Activated B cell treated with CpG ODN at 0.5 μM for 24 hours (primary cell): ENCODE measurements at regions not wholly inside any gene's neighbourhood (a gene's known extent, or its start where the extent isn't known, plus 50 kb on each side); places are given as distances from the start of the nearest gene placed in this dataset.
A peak's percentile ranks its signal among the peaks of the same experiment; 100 is the strongest.

Experiments
- ATAC-seq: fragments of 200-7000 bp; cut with Tn5 transposase; one replicate; pipeline ENCODE4 v1.10.0; 2021; ENCODE audit warnings: low read depth, mild to moderate bottlenecking, moderate library complexity
- CTCF ChIA-PET: fragments of 350-600 bp; sonication (Branson Sonifier 250); formaldehyde crosslinking; loops from one replicate; lab custom pipeline; 2021; ENCODE audit warnings: antibody characterized with exemption; lab: Charles Lee
- POLR2A ChIA-PET: fragments of 350-600 bp; sonication (Branson Sonifier 250); formaldehyde crosslinking; loops from one replicate; lab custom pipeline; 2021; ENCODE audit warnings: antibody characterized with exemption; lab: Charles Lee
- DNase-seq: peaks from one replicate; pipeline ENCODE4 v3.0.0; 2022
- H3K27ac Mint-ChIP-seq: one replicate; pipeline ENCODE4 v1.8.0; 2020; ENCODE audit warnings: mixed read lengths
- H3K27me3 Mint-ChIP-seq: one replicate; pipeline ENCODE4 v1.8.0; 2021; ENCODE audit warnings: mixed read lengths
- H3K36me3 Mint-ChIP-seq: one replicate; pipeline ENCODE4 v1.8.0; 2021; ENCODE audit warnings: low read depth, mixed read lengths
- H3K4me1 Mint-ChIP-seq: one replicate; pipeline ENCODE4 v1.8.0; 2021; ENCODE audit warnings: mixed read lengths
- H3K4me3 Mint-ChIP-seq: one replicate; pipeline ENCODE4 v1.8.0; 2020; ENCODE audit warnings: mild to moderate bottlenecking, mixed read lengths
- H3K9me3 Mint-ChIP-seq: one replicate; pipeline ENCODE4 v1.8.0; 2020; ENCODE audit warnings: mixed read lengths
- intact Hi-C: fragments of 100-400 bp; cut with micrococcal nuclease; formaldehyde crosslinking; loops from one replicate; pipeline ENCODE4 v1.15.1; 2024
- TF ChIP-seq, protein P1 (sequence below): fragments of 200-600 bp; IDR thresholded peaks from one replicate; pipeline ENCODE4 v1.8.0; 2022; ENCODE audit warnings: antibody characterized with exemption, mild to moderate bottlenecking

DNA sequence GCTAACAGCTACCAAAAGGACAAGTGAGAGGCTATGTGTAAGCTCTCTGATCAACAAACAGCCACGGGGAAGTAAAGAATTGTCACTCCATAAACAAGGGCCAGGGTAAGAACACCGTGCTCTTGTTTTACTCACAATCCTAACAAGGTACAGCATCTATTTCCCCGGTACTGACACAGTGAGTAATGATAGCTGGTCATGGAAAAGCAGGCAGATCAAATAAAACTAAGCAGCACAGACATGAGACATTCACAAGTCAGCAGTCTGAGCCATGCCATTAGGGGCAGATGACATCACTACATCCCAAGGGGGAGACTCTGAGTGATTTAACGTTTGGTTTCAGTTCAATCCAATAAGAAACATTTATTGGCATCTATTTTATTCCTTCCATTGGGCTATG is 54.4 kb downstream of the ARL6IP4 start:
- ATAC-seq, result peak; percentile 49
- ChIA-PET CTCF (no interaction called here), POLR2A (interaction anchor here (0.6 kb wide), 1 partner anchor 40 kb away, joined by 5 read pairs; no protein-coding TSS in a partner anchor)
- Mint-ChIP-seq H3K9me3 (no peaks in the 10 kb centered on the region), H3K4me3 (no peak overlapping the region), H3K27ac (no peak overlapping the region), H3K36me3 (peaks cover 6% of the 10 kb centered on the region), H3K4me1 (peaks cover 18% of the 10 kb centered on the region), H3K27me3 (no peaks in the 10 kb centered on the region)
- intact Hi-C loops, result no loop called here
- TF ChIP-seq, protein P1, sequence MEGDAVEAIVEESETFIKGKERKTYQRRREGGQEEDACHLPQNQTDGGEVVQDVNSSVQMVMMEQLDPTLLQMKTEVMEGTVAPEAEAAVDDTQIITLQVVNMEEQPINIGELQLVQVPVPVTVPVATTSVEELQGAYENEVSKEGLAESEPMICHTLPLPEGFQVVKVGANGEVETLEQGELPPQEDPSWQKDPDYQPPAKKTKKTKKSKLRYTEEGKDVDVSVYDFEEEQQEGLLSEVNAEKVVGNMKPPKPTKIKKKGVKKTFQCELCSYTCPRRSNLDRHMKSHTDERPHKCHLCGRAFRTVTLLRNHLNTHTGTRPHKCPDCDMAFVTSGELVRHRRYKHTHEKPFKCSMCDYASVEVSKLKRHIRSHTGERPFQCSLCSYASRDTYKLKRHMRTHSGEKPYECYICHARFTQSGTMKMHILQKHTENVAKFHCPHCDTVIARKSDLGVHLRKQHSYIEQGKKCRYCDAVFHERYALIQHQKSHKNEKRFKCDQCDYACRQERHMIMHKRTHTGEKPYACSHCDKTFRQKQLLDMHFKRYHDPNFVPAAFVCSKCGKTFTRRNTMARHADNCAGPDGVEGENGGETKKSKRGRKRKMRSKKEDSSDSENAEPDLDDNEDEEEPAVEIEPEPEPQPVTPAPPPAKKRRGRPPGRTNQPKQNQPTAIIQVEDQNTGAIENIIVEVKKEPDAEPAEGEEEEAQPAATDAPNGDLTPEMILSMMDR, result no peak
- no peak for DNase-seq

DNA sequence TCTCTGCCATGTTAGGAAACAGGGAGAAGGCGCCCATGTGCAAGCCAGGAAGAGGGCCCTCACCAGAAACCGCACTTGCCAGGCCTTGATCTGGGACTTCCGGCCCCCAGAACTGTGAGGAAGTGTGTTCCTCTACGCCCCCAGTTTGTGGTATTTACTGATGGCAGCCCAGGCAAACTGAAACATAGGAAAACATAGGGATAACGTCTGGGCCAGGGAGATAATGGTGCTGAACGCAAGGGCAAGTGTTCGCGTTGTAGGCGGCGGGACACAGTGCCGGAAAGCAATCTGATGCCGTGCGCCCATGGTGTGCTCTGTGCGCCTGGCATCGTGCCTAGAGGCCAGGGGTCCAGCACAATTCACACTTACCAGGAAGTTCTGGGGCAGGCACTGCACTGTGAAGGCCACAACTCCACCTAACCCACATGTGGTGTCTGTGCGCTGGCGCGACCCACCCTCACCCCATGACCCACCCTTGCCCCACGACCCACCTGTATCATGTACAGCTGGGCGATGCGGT is 53.6 kb downstream of the ARL6IP4 start:
- TF ChIP-seq, protein P1, result no peak
- ChIA-PET CTCF (no interaction called here), POLR2A (interaction anchor here (0.6 kb wide), 1 partner anchor 41 kb away, joined by 5 read pairs; no protein-coding TSS in a partner anchor)
- Mint-ChIP-seq H3K4me1 (peaks cover 18% of the 10 kb centered on the region), H3K9me3 (no peaks in the 10 kb centered on the region), H3K4me3 (no peak overlapping the region), H3K36me3 (peaks cover 8% of the 10 kb centered on the region), H3K27me3 (no peaks in the 10 kb centered on the region), H3K27ac (no peak overlapping the region)
- DNase-seq, result no peak
- no peak for ATAC-seq
- intact Hi-C loops, result no loop called here

DNA sequence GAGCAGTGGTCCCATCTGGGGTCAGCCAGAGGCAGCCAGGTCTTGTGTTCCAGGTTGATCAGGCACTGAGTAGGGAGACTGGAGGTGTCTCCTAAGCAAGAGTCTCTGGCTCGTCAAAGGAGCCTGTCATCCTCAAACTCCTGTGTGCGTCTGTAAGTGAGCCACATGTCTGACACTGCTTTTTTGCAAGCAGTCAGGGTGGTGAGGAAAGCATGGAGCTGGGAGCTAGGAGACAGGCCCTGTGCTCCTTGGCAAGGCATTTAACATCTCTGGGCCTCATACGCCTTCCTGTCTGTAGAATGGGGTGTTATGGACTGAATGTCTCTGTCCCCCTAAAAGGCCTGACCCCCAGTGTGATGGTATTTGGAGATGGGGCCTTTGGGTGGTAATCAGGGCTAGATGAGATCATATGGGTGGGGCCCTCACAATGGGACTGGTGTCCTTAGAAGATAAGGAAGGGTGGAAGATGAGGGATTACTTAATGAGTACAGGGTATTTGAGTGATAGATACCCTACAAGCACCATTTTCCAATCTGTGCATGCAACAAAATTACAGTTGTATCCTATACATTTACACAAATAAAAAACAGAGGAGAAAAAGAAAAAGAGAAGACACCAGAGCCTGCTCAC is 53.0 kb downstream of the ARL6IP4 start:
- DNase-seq (no peak), ATAC-seq (no peak)
- Mint-ChIP-seq H3K9me3 (no peaks in the 10 kb centered on the region), H3K27ac (no peak overlapping the region), H3K27me3 (no peaks in the 10 kb centered on the region), H3K4me3 (no peak overlapping the region), H3K36me3 (peaks cover 8% of the 10 kb centered on the region), H3K4me1 (peaks cover 18% of the 10 kb centered on the region)
- intact Hi-C loops, result no loop called here
- POLR2A ChIA-PET, result no interaction called here
- TF ChIP-seq, protein P1, result no peak
- CTCF ChIA-PET, result no interaction called here

DNA sequence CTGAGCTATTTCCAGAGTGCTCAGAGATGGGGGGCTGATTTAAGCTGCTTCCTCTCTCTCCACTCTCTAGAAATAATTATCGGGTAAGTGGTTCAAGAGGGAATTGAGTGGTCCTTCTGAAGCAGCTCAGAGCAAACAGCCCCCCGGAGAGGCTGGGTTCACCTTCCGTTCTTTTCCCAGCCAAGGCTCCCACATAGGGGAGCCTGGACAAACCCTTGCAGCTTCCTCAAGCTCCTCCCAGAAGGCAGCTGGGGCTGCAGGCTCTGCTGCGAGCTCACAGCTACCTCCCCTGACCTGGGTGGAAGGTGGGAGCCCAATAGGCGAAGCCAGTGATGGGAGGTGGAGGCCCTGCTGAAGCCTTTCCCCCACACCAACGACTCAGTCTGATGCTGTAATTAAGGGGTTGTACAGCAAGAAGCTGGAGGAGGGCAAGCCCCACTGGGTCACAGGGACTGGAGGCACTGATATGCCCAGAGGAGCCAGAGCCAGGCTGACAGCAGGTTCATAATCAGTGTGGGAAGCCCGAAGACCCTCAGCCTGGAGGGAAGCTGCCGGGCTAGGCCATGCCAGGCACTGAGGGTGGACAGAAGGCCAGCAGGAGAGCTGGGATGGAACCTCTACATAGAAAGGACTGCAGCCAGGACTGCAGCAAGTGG is 52.4 kb downstream of the ARL6IP4 start:
- Mint-ChIP-seq H3K27ac (no peak overlapping the region), H3K9me3 (no peaks in the 10 kb centered on the region), H3K4me1 (peaks cover 18% of the 10 kb centered on the region), H3K27me3 (no peaks in the 10 kb centered on the region), H3K36me3 (peaks cover 9% of the 10 kb centered on the region), H3K4me3 (no peak overlapping the region)
- TF ChIP-seq, protein P1, result no peak
- DNase-seq (no peak), ATAC-seq (no peak)
- POLR2A ChIA-PET, result no interaction called here
- CTCF ChIA-PET, result interaction anchor here (1.6 kb wide), 1 partner anchor 14 kb away, joined by 3 read pairs; no protein-coding TSS in a partner anchor
- intact Hi-C loops, result no loop called here
